SJSA1 (cell line): ENCODE measurements at regions not wholly inside any gene's neighbourhood (a gene's known extent, or its start where the extent isn't known, plus 50 kb on each side); places are given as distances from the start of the nearest gene placed in this dataset.
"Not testable (repeated sequence)": the region's sequence is repeated elsewhere in the genome, so short reads cannot be mapped to it uniquely, and the experiment has no call there.

Experiments used
- DNase-seq, 2 experiments: peaks; one replicate each; pipeline ENCODE4 v3.0.0-alpha.2; 2015 to 2020; ENCODE audit warnings: low spot score in 2 of 2, low read depth in 1 of 2
- H3K27ac ChIP-seq: fragments of 250-450 bp; sonication (Bioruptor Pico); 2 replicates; pipeline ENCODE4 v1.5.1; 2020; ENCODE audit warnings: mild to moderate bottlenecking, moderate library complexity
- H3K27me3 ChIP-seq: fragments of 250-450 bp; sonication (Bioruptor Pico); replicated peaks from 2 replicates; pipeline ENCODE4 v1.5.1; 2020; ENCODE audit warnings: mild to moderate bottlenecking, moderate library complexity
- H3K36me3 ChIP-seq: fragments of 250-450 bp; sonication (Bioruptor Pico); 2 replicates; pipeline ENCODE4 v1.5.1; 2020; ENCODE audit warnings: mild to moderate bottlenecking
- H3K4me1 ChIP-seq: fragments of 250-450 bp; sonication (Bioruptor Pico); replicated peaks from 2 replicates; pipeline ENCODE4 v1.6.1; 2021; ENCODE audit warnings: mild to moderate bottlenecking
- H3K4me3 ChIP-seq: fragments of 250-450 bp; sonication (Bioruptor Pico); 2 replicates; pipeline ENCODE4 v1.5.1; 2020; ENCODE audit warnings: mild to moderate bottlenecking
- H3K9me3 ChIP-seq: fragments of 250-450 bp; sonication (Bioruptor Pico); replicated peaks from 2 replicates; pipeline ENCODE4 v1.5.1; 2020; ENCODE audit warnings: mild to moderate bottlenecking

- no peak for DNase-seq
- Histone ChIP-seq H3K27me3 (no peaks in the 10 kb centered on the region; the same call in 1 of the 2 replicates), H3K36me3 (no peaks in the 10 kb centered on the region), H3K27ac (no peak overlapping the region), H3K9me3 (no peaks in the 10 kb centered on the region), H3K4me3 (no peak overlapping the region), H3K4me1 (no peaks in the 10 kb centered on the region)
These were observed 474.2 kb upstream of the FANCL start for GRCh38 chr2:58715344-58715743.

- Histone ChIP-seq H3K4me1 (no peaks in the 10 kb centered on the region), H3K36me3 (no peaks in the 10 kb centered on the region), H3K9me3 (no peaks in the 10 kb centered on the region), H3K27me3 (no peaks in the 10 kb centered on the region; the same call in 1 of the 2 replicates), H3K4me3 (no peak overlapping the region), H3K27ac (no peak overlapping the region)
- no peak for DNase-seq
These were observed 473.1 kb upstream of the FANCL start for GRCh38 chr2:58714238-58714637.

- Histone ChIP-seq H3K36me3 (no peaks in the 10 kb centered on the region), H3K27ac (no peak overlapping the region), H3K4me3 (no peak overlapping the region), H3K4me1 (no peaks in the 10 kb centered on the region), H3K27me3 (no peaks in the 10 kb centered on the region; the same call in 1 of the 2 replicates), H3K9me3 (no peaks in the 10 kb centered on the region)
- DNase-seq = no peak
These were observed 469.7 kb upstream of the FANCL start for GRCh38 chr2:58710795-58711279.

GRCh38 chr2:58709687-58710354, 468.7 kb upstream of the FANCL start:
- Histone ChIP-seq H3K9me3 (no peaks in the 10 kb centered on the region), H3K27me3 (no peaks in the 10 kb centered on the region; the same call in 1 of the 2 replicates), H3K27ac (no peak overlapping the region), H3K4me1 (no peaks in the 10 kb centered on the region), H3K4me3 (no peak overlapping the region), H3K36me3 (no peaks in the 10 kb centered on the region)
- no peak for DNase-seq

- no peak for DNase-seq
- no peak overlapping the region for H3K4me3 ChIP-seq
- H3K27ac ChIP-seq = no peak overlapping the region
These were observed 468.1 kb upstream of the FANCL start for GRCh38 chr2:58709274-58709673.

GRCh38 chr2:58708565-58708964, 467.4 kb upstream of the FANCL start:
- no peak overlapping the region for H3K27ac ChIP-seq
- H3K4me3 ChIP-seq = no peak overlapping the region
- peaks cover 2% of the 10 kb centered on the region; the same call in 1 of the 2 replicates for H3K27me3 ChIP-seq
- DNase-seq = no peak
- no peaks in the 10 kb centered on the region for H3K4me1 ChIP-seq
- H3K36me3 ChIP-seq = no peaks in the 10 kb centered on the region
- no peaks in the 10 kb centered on the region for H3K9me3 ChIP-seq

More at GRCh38 chr2:58709274-58709673, 468.1 kb upstream of the FANCL start:
- H3K27me3 ChIP-seq = no peaks in the 10 kb centered on the region; the same call in 1 of the 2 replicates
- no peaks in the 10 kb centered on the region for H3K36me3 ChIP-seq
- H3K9me3 ChIP-seq = no peaks in the 10 kb centered on the region
- no peaks in the 10 kb centered on the region for H3K4me1 ChIP-seq

- H3K27ac ChIP-seq = no peak overlapping the region
- DNase-seq = no peak
- H3K4me1 ChIP-seq = no peaks in the 10 kb centered on the region
- H3K27me3 ChIP-seq = 0 out of 2 replicates have a peak, but pooled peaks cover 2% of the 10 kb centered on the region
- no peaks in the 10 kb centered on the region for H3K9me3 ChIP-seq
- H3K36me3 ChIP-seq = no peaks in the 10 kb centered on the region
- H3K4me3 ChIP-seq = no peak overlapping the region
These were observed 461.3 kb upstream of the FANCL start for GRCh38 chr2:58702302-58702885.

GRCh38 chr2:58701688-58702301, 460.7 kb upstream of the FANCL start:
- H3K27me3 ChIP-seq = 0 out of 2 replicates have a peak, but pooled peaks cover 2% of the 10 kb centered on the region
- no peak overlapping the region for H3K27ac ChIP-seq
- H3K4me3 ChIP-seq = no peak overlapping the region
- no peaks in the 10 kb centered on the region for H3K36me3 ChIP-seq
- no peaks in the 10 kb centered on the region for H3K9me3 ChIP-seq
- no peaks in the 10 kb centered on the region for H3K4me1 ChIP-seq
- DNase-seq = no peak

- no peak for DNase-seq
- Histone ChIP-seq H3K27me3 (0 out of 2 replicates have a peak, but pooled peaks cover 2% of the 10 kb centered on the region), H3K9me3 (no peaks in the 10 kb centered on the region), H3K4me1 (no peaks in the 10 kb centered on the region), H3K4me3 (no peak overlapping the region), H3K27ac (no peak overlapping the region), H3K36me3 (no peaks in the 10 kb centered on the region)
These were observed 459.5 kb upstream of the FANCL start for GRCh38 chr2:58700591-58700990.

- Histone ChIP-seq H3K4me3 (no peak overlapping the region), H3K27me3 (0 out of 2 replicates have a peak, but pooled peaks cover 2% of the 10 kb centered on the region), H3K4me1 (no peaks in the 10 kb centered on the region), H3K27ac (no peak overlapping the region), H3K36me3 (no peaks in the 10 kb centered on the region), H3K9me3 (no peaks in the 10 kb centered on the region)
- no peak for DNase-seq
These were observed 458.3 kb upstream of the FANCL start for GRCh38 chr2:58699411-58699810.

- no peak overlapping the region for H3K4me3 ChIP-seq
- H3K36me3 ChIP-seq = no peaks in the 10 kb centered on the region
- no peak overlapping the region for H3K27ac ChIP-seq
- no peaks in the 10 kb centered on the region for H3K27me3 ChIP-seq
- H3K9me3 ChIP-seq = no peaks in the 10 kb centered on the region
- no peaks in the 10 kb centered on the region for H3K4me1 ChIP-seq
- no peak for DNase-seq
These were observed 457.5 kb upstream of the FANCL start for GRCh38 chr2:58698620-58699019.

GRCh38 chr2:58694114-58694513, 453.0 kb upstream of the FANCL start:
- not testable (repeated sequence) for H3K4me1 ChIP-seq, H3K9me3 ChIP-seq, DNase-seq, H3K36me3 ChIP-seq, H3K4me3 ChIP-seq, H3K27me3 ChIP-seq, H3K27ac ChIP-seq

GRCh38 chr2:58691041-58691440, 449.9 kb upstream of the FANCL start:
- H3K27me3 ChIP-seq, H3K27ac ChIP-seq, H3K9me3 ChIP-seq, H3K4me1 ChIP-seq, H3K4me3 ChIP-seq, H3K36me3 ChIP-seq, DNase-seq: not testable (repeated sequence)

- no peak for DNase-seq
- no peaks in the 10 kb centered on the region for H3K27me3 ChIP-seq
These were observed 447.7 kb upstream of the FANCL start for GRCh38 chr2:58688813-58689212.

More at GRCh38 chr2:58688813-58689212, 447.7 kb upstream of the FANCL start:
- Histone ChIP-seq H3K36me3 (no peaks in the 10 kb centered on the region), H3K9me3 (no peaks in the 10 kb centered on the region), H3K4me1 (no peaks in the 10 kb centered on the region), H3K27ac (no peak overlapping the region), H3K4me3 (no peak overlapping the region)
